ENCODE measurements at regions not wholly inside any gene's neighbourhood (a gene's known extent, or its start where the extent isn't known, plus 50 kb on each side); places are given as distances from the start of the nearest gene placed in this dataset.

- Histone ChIP-seq H3K36me3 (ENCODE audit: low read depth) (no peaks in the 10 kb centered on the region), H3K4me1 (ENCODE audit: low read depth) (no peaks in the 10 kb centered on the region), H3K9me3 (no peaks in the 10 kb centered on the region), H3K4me3 (no peak overlapping the region)
- no peak for ATAC-seq
- no peak for DNase-seq
- intact Hi-C loops (cut with DNase I, micrococcal nuclease), result no loop called here
- no peak for TF ChIP-seq CTCF (IDR thresholded peaks at IDR 0.05)
Measured at GRCh38 chr20:55774628-55775027, 230.7 kb downstream of the CBLN4 start.

- intact Hi-C loops (cut with DNase I, micrococcal nuclease), result no loop called here
- Histone ChIP-seq H3K4me1 (ENCODE audit: low read depth) (no peaks in the 10 kb centered on the region), H3K36me3 (ENCODE audit: low read depth) (no peaks in the 10 kb centered on the region), H3K4me3 (no peak overlapping the region), H3K9me3 (peaks cover 10% of the 10 kb centered on the region)
- no peak for DNase-seq
- no peak for TF ChIP-seq CTCF (IDR thresholded peaks at IDR 0.05)
- ATAC-seq, result no peak
Measured at GRCh38 chr20:55761797-55762196, 243.5 kb downstream of the CBLN4 start.

GRCh38 chr20:55761100-55761499, 244.2 kb downstream of the CBLN4 start:
- TF ChIP-seq CTCF (IDR thresholded peaks at IDR 0.05), result no peak
- intact Hi-C loops (cut with DNase I, micrococcal nuclease), result no loop called here
- H3K9me3 ChIP-seq, result peaks cover 10% of the 10 kb centered on the region
- DNase-seq (no peak), ATAC-seq (no peak)
- no peaks in the 10 kb centered on the region for H3K36me3 ChIP-seq (ENCODE audit: low read depth)
- no peaks in the 10 kb centered on the region for H3K4me1 ChIP-seq (ENCODE audit: low read depth)
- H3K4me3 ChIP-seq, result no peak overlapping the region

- Histone ChIP-seq H3K9me3 (peaks cover 10% of the 10 kb centered on the region), H3K4me1 (ENCODE audit: low read depth) (no peaks in the 10 kb centered on the region), H3K4me3 (no peak overlapping the region), H3K36me3 (ENCODE audit: low read depth) (no peaks in the 10 kb centered on the region)
- ATAC-seq (no peak), DNase-seq (no peak)
- no peak for TF ChIP-seq CTCF (IDR thresholded peaks at IDR 0.05)
- intact Hi-C loops (cut with DNase I, micrococcal nuclease), result no loop called here
Measured at GRCh38 chr20:55760586-55760985, 244.7 kb downstream of the CBLN4 start.

- H3K4me1 ChIP-seq (ENCODE audit: low read depth), result no peaks in the 10 kb centered on the region
- intact Hi-C loops (cut with DNase I, micrococcal nuclease), result no loop called here
- DNase-seq, result no peak
- H3K4me3 ChIP-seq, result no peak overlapping the region
- no peaks in the 10 kb centered on the region for H3K36me3 ChIP-seq (ENCODE audit: low read depth)
- no peaks in the 10 kb centered on the region for H3K9me3 ChIP-seq
- no peak for TF ChIP-seq CTCF (IDR thresholded peaks at IDR 0.05)
- no peak for ATAC-seq
Measured at GRCh38 chr20:55755861-55756260, 249.5 kb downstream of the CBLN4 start.

GRCh38 chr20:55755411-55755810, 249.9 kb downstream of the CBLN4 start:
- ATAC-seq (no peak), DNase-seq (no peak)
- no peak for TF ChIP-seq CTCF (IDR thresholded peaks at IDR 0.05)
- H3K9me3 ChIP-seq, result no peaks in the 10 kb centered on the region
- H3K4me1 ChIP-seq (ENCODE audit: low read depth), result no peaks in the 10 kb centered on the region
- H3K4me3 ChIP-seq, result no peak overlapping the region
- H3K36me3 ChIP-seq (ENCODE audit: low read depth), result no peaks in the 10 kb centered on the region
- intact Hi-C loops (cut with DNase I, micrococcal nuclease), result no loop called here

All from mucosa of descending colon (tissue), 3 donors.